RWPE1 (cell line): ENCODE measurements at regions not wholly inside any gene's neighbourhood (a gene's known extent, or its start where the extent isn't known, plus 50 kb on each side); places are given as distances from the start of the nearest gene placed in this dataset.

Experiments used
- CTCF ChIA-PET: fragments of 350-600 bp; sonication (Branson Sonifier 250); formaldehyde crosslinking; extraction: SDS; loops from one replicate; lab custom pipeline; 2021; lab: Yijun Ruan, JAX
- POLR2A ChIA-PET: fragments of 400-600 bp; formaldehyde crosslinking; extraction: SDS; loops from one replicate; lab custom pipeline; 2020; ENCODE audit warnings: antibody characterized with exemption; ENCODE audit not compliant: low non-redundant PET; lab: Yijun Ruan, JAX
- DNase-seq: peaks from one replicate; pipeline ENCODE4 v3.0.0; 2012; ENCODE audit warnings: low spot score
- H3K27ac ChIP-seq: fragments of 450-650 bp; 2 replicates; pipeline ENCODE4 v1.5.1; 2017
- CTCF ChIP-seq: fragments of 450-650 bp; conservative IDR thresholded peaks from 2 replicates; pipeline ENCODE4 v1.5.1; 2017; ENCODE audit warnings: low read depth, mild to moderate bottlenecking

GRCh38 chr14:59015482-59015881 lies 173.0 kb upstream of the DAAM1 start:
- H3K27ac ChIP-seq = no peak overlapping the region
- no peak for DNase-seq
- POLR2A ChIA-PET = no interaction called here
- no peak for TF ChIP-seq CTCF
- CTCF ChIA-PET = no interaction called here

GRCh38 chr14:59017285-59017965 lies 171.0 kb upstream of the DAAM1 start:
- ChIA-PET POLR2A (no interaction called here), CTCF (no interaction called here)
- no peak for DNase-seq
- no peak overlapping the region for H3K27ac ChIP-seq
- TF ChIP-seq CTCF = no peak

- ChIA-PET CTCF (interaction anchor here (1.0 kb wide), 1 partner anchor 381 kb away, joined by 4 read pairs; the partner anchor contains the start of gene DACT1), POLR2A (no interaction called here)
- DNase-seq = no peak
- TF ChIP-seq CTCF = no peak
- H3K27ac ChIP-seq = no peak overlapping the region
Observed at GRCh38 chr14:59018460-59018859, 170.0 kb upstream of the DAAM1 start.

GRCh38 chr14:59018978-59019377 lies 169.5 kb upstream of the DAAM1 start:
- no peak for DNase-seq
- no peak overlapping the region for H3K27ac ChIP-seq
- no peak for TF ChIP-seq CTCF
- POLR2A ChIA-PET = no interaction called here
- CTCF ChIA-PET = interaction anchor here (1.0 kb wide), 1 partner anchor 381 kb away, joined by 4 read pairs; the partner anchor contains the start of gene DACT1

DNA sequence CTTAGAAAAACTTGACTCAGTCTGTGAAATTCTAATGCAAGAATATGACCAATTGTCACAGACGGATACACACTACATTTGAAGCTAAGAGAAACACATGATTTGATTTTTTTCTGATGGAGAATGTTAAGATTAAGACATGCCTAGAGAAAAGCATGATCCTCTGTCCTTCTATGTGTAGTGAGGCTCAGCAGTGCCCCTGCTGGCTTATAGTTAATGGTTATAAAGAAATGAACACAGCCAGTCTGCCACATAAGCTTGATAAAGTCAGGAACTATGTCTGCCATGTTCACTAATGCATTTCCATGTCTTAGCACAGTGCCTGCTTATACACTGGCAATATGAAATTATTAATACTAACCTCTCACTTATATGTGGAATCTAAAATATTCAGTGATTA lies 168.1 kb upstream of the DAAM1 start:
- ChIA-PET POLR2A (no interaction called here), CTCF (interaction anchor here (0.6 to 0.7 kb wide), 3 partner anchors 42 to 301 kb away, joined by 3 read pairs; no protein-coding TSS in a partner anchor)
- TF ChIP-seq CTCF = peak; percentile 23; the same call in 1 of the 2 replicates
- DNase-seq = peak; percentile 12
- no peak overlapping the region for H3K27ac ChIP-seq

DNA sequence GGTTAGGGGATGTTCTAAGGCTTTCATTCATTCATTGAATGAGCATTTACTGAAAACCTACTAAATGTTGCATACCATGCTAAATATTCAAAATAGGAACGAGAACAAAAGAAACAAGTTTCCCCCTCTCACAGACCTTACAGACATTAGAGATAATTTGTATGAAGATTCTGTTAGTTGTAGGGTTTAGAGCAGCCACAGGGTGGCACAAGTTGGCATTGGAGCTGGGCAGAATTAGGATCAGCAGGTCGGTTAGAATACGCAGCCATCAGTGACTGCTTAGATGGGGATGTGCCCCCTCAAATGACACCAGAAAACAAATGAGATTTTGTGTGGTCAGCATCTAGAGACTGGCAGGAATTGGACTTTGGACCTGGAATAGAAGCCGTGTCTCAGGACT lies 166.3 kb upstream of the DAAM1 start:
- POLR2A ChIA-PET = no interaction called here

More for the DNA sequence above, 166.3 kb upstream of the DAAM1 start:
- no peak overlapping the region for H3K27ac ChIP-seq
- no peak for DNase-seq
- CTCF ChIA-PET = interaction anchor here (0.7 kb wide), 1 partner anchor 48 kb away, joined by 4 read pairs; no protein-coding TSS in a partner anchor
- TF ChIP-seq CTCF = no peak
